Transverse colon (tissue), 4 donors: ENCODE measurements at regions not wholly inside any gene's neighbourhood (a gene's known extent, or its start where the extent isn't known, plus 50 kb on each side); places are given as distances from the start of the nearest gene placed in this dataset.

Experiments
- EP300 ChIP-seq: sonication (generic); formaldehyde crosslinking; IDR thresholded peaks from one replicate; pipeline ENCODE4 v1.6.1; 2017; ENCODE audit warnings: antibody characterized with exemption, low read depth
- POLR2A ChIP-seq: fragments of 450-650 bp; IDR thresholded peaks from one replicate; pipeline ENCODE4 v1.6.1; 2016; ENCODE audit warnings: antibody characterized with exemption, mild to moderate bottlenecking, moderate library complexity
- POLR2AphosphoS5 ChIP-seq, 3 donors: sonication (generic); formaldehyde crosslinking; IDR thresholded peaks; one replicate each; pipeline ENCODE4 v1.6.1; 2016; ENCODE audit warnings: antibody characterized with exemption in 3 of 3
- TF ChIP-seq, protein P1 (sequence below), 5 experiments: fragments of 200-600 bp in 3 of 5; fragments of 450-650 bp in 2 of 5; sonication (generic) in 3 of 5; IDR thresholded peaks; 1 replicate in 2 of 5; 2 replicates in 3 of 5; pipeline ENCODE4 v1.5.1; 2016 to 2017; ENCODE audit warnings: antibody characterized with exemption in 5 of 5, inconsistent platforms in 3 of 5, mild to moderate bottlenecking in 2 of 5, moderate library complexity in 1 of 5

GRCh38 chr5:6833406-6833805 lies 120.2 kb downstream of the TENT4A start:
- TF ChIP-seq, protein P1, sequence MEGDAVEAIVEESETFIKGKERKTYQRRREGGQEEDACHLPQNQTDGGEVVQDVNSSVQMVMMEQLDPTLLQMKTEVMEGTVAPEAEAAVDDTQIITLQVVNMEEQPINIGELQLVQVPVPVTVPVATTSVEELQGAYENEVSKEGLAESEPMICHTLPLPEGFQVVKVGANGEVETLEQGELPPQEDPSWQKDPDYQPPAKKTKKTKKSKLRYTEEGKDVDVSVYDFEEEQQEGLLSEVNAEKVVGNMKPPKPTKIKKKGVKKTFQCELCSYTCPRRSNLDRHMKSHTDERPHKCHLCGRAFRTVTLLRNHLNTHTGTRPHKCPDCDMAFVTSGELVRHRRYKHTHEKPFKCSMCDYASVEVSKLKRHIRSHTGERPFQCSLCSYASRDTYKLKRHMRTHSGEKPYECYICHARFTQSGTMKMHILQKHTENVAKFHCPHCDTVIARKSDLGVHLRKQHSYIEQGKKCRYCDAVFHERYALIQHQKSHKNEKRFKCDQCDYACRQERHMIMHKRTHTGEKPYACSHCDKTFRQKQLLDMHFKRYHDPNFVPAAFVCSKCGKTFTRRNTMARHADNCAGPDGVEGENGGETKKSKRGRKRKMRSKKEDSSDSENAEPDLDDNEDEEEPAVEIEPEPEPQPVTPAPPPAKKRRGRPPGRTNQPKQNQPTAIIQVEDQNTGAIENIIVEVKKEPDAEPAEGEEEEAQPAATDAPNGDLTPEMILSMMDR (IDR thresholded peaks at IDR 0.05) = no peak
- TF ChIP-seq EP300 (no peak), POLR2AphosphoS5 (IDR thresholded peaks at IDR 0.05) (no peak), POLR2A (no peak)
